ENCODE measurements at regions not wholly inside any gene's neighbourhood (a gene's known extent, or its start where the extent isn't known, plus 50 kb on each side); places are given as distances from the start of the nearest gene placed in this dataset.

- ATAC-seq (no peak), DNase-seq (ENCODE audit: low spot score) (no peak)
- Histone ChIP-seq H3K27me3 (ENCODE audit: insufficient read depth) (no peaks in the 10 kb centered on the region), H3F3A (replicated peaks; ENCODE audit: low read depth) (no peaks in the 10 kb centered on the region), H3K9me2 (ENCODE audit: insufficient read depth) (no peaks in the 10 kb centered on the region), H3K27ac (ENCODE audit: low read depth) (no peak overlapping the region), H3K36me3 (ENCODE audit: insufficient read depth) (no peaks in the 10 kb centered on the region; the same call in 1 of the 2 replicates), H2AFZ (no peak overlapping the region), H4K20me1 (replicated peaks; ENCODE audit: insufficient read depth) (no peaks in the 10 kb centered on the region), H3K79me2 (replicated peaks; ENCODE audit: insufficient read depth) (no peaks in the 10 kb centered on the region), H3K4me1 (ENCODE audit: insufficient read depth) (no peaks in the 10 kb centered on the region), H3K4me2 (no peak overlapping the region), H3K4me3 (no peak overlapping the region)
- H3K4me1 Mint-ChIP-seq, result no peaks in the 10 kb centered on the region
- no peak overlapping the region for H3K27ac Mint-ChIP-seq
- TF ChIP-seq ETS1 (IDR thresholded peaks at IDR 0.05) (no peak), ZNF331 (CRISPR knock-in tag; IDR thresholded peaks at IDR 0.05; ENCODE audit: low read depth) (no peak), CTCF (conservative IDR thresholded peaks at IDR 0.05; ENCODE audit: low read depth in 2 of 2) (no peak), STAT1 (IDR thresholded peaks at IDR 0.05; ENCODE audit: unreplicated experiment) (no peak), REST (IDR thresholded peaks at IDR 0.05; ENCODE audit: unreplicated experiment) (no peak), EZH2phosphoT487 (IDR thresholded peaks at IDR 0.05; ENCODE audit: unreplicated experiment) (no peak), NANOG (IDR thresholded peaks at IDR 0.05; ENCODE audit: borderline replicate concordance) (no peak), EZH2 (IDR thresholded peaks at IDR 0.05; ENCODE audit: low read depth, unreplicated experiment) (no peak), ZNF462 (CRISPR knock-in tag; IDR thresholded peaks at IDR 0.05) (no peak), CREB1 (CRISPR knock-in tag; IDR thresholded peaks at IDR 0.05; ENCODE audit: low read depth) (no peak), POLR2AphosphoS5 (IDR thresholded peaks at IDR 0.05; ENCODE audit: low read depth) (no peak), ZNF114 (CRISPR knock-in tag; IDR thresholded peaks at IDR 0.05) (no peak)
- H3K9me3 Mint-ChIP-seq, result peaks cover 12% of the 10 kb centered on the region
- H3K36me3 Mint-ChIP-seq (ENCODE audit: low read depth), result peaks cover 3% of the 10 kb centered on the region; the same call in 2 of the 3 replicates
- no peak overlapping the region for H3K4me3 Mint-ChIP-seq
- peaks cover 2% of the 10 kb centered on the region for H3K27me3 Mint-ChIP-seq (ENCODE audit: insufficient read depth, low read depth, poor library complexity)
Measured at GRCh38 chr18:38186491-38186890, 620.9 kb upstream of the CELF4 start.

Data from GM23338 (cell line).